CD4-positive, alpha-beta memory T cell (primary cell): ENCODE measurements at regions not wholly inside any gene's neighbourhood (a gene's known extent, or its start where the extent isn't known, plus 50 kb on each side); places are given as distances from the start of the nearest gene placed in this dataset.
A peak's percentile ranks its signal among the peaks of the same experiment; 100 is the strongest.

Experiments
- CTCF ChIA-PET: fragments of 350-600 bp; sonication (Branson Sonifier 250); formaldehyde crosslinking; loops from one replicate; lab custom pipeline; 2021; ENCODE audit warnings: inconsistent platforms; ENCODE audit not compliant: partially characterized antibody; lab: Charles Lee
- POLR2A ChIA-PET: fragments of 350-600 bp; sonication (Branson Sonifier 250); formaldehyde crosslinking; loops from one replicate; lab custom pipeline; 2021; ENCODE audit not compliant: partially characterized antibody; lab: Charles Lee
- DNase-seq, 5 donors: peaks; one replicate each; pipeline versions ENCODE4 v3.0.0 to v3.0.0-alpha.2; 2020 to 2022; ENCODE audit warnings: mixed read lengths in 1 of 5
- H3K27ac ChIP-seq: one replicate; pipeline ENCODE4 v1.7.0; 2013; ENCODE audit warnings: low read depth, low read length
- H3K27me3 ChIP-seq: 2 replicates; pipeline ENCODE4 v1.7.0; 2013; ENCODE audit warnings: mild to moderate bottlenecking, low read length, moderate library complexity; ENCODE audit not compliant: insufficient read depth
- H3K36me3 ChIP-seq: 2 replicates; pipeline ENCODE4 v1.7.0; 2013; ENCODE audit warnings: mild to moderate bottlenecking, low read length, moderate library complexity; ENCODE audit not compliant: insufficient read depth
- H3K4me1 ChIP-seq: 2 replicates; pipeline ENCODE4 v1.7.0; 2013; ENCODE audit warnings: mild to moderate bottlenecking, low read length, moderate library complexity; ENCODE audit not compliant: insufficient read depth
- H3K4me3 ChIP-seq, 2 donors: one replicate each; pipeline ENCODE4 v1.7.0; 2013; ENCODE audit warnings: low read length in 2 of 2, mild to moderate bottlenecking in 1 of 2
- H3K9me3 ChIP-seq, 2 donors: one replicate each; pipeline ENCODE4 v1.7.0; 2013; ENCODE audit warnings: low read length in 2 of 2, control low read depth in 1 of 2; ENCODE audit not compliant: control insufficient read depth in 1 of 2
- H3K27ac Mint-ChIP-seq, 7 donors: one replicate each; pipeline ENCODE4 v1.8.0; 2020 to 2021; ENCODE audit warnings: mixed read lengths in 7 of 7, mild to moderate bottlenecking in 6 of 7, inconsistent platforms in 3 of 7, moderate library complexity in 3 of 7
- H3K27me3 Mint-ChIP-seq, 2 donors: one replicate each; pipeline ENCODE4 v1.8.0; 2020 to 2021; ENCODE audit warnings: mixed read lengths in 2 of 2
- H3K36me3 Mint-ChIP-seq, 2 donors: one replicate each; pipeline ENCODE4 v1.8.0; 2020 to 2021; ENCODE audit warnings: mixed read lengths in 2 of 2, inconsistent platforms in 1 of 2, mild to moderate bottlenecking in 1 of 2
- H3K4me1 Mint-ChIP-seq, 4 donors: one replicate each; pipeline ENCODE4 v1.8.0; 2020 to 2021; ENCODE audit warnings: mixed read lengths in 4 of 4, mild to moderate bottlenecking in 1 of 4
- H3K4me3 Mint-ChIP-seq, 8 donors: one replicate each; pipeline ENCODE4 v1.8.0; 2020 to 2021; ENCODE audit warnings: mixed read lengths in 8 of 8, mild to moderate bottlenecking in 7 of 8, moderate library complexity in 6 of 8, inconsistent platforms in 3 of 8
- H3K9me3 Mint-ChIP-seq, 8 donors: one replicate each; pipeline ENCODE4 v1.8.0; 2020 to 2021; ENCODE audit warnings: mixed read lengths in 8 of 8, mild to moderate bottlenecking in 5 of 8, inconsistent platforms in 3 of 8, moderate library complexity in 1 of 8
- intact Hi-C: fragments of 100-400 bp; cut with micrococcal nuclease; formaldehyde crosslinking; loops from one replicate; pipeline ENCODE4 v1.15.1; 2023

DNA sequence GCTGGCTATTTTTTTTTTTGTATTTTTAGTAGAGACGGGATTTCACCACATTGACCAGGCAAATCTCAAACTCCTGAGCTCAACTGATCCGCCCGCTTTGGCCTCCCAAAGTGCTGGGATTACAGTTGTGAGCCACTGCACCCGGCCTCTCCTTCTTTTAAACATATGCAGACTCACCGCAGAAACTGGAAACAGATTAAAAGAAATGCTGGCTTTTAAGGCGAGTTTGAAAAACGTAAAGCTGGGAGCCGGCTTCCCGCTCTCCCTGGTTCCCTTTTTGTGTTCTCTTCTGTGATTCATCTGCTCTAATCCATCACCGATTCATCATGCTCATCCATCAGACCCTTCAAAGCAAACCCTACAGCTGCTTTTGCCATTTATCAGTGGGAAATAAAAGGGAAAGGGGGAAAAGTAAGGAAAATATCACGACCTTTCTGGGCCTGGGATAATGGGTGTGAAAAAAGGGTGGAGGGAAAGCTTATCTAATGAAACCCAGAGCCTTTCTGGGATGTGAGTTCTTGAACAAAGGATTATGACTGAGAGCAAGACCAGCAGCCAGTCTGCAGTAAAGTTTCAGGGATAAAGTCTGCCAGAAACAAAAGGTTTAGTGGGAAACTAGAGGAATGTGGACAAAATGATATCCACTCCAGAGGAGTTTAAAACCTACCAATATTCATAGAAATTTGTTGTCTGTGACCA lies 92.3 kb upstream of the LRIG1 start:
- intact Hi-C loops, result no loop called here
- POLR2A ChIA-PET, result no interaction called here

DNA sequence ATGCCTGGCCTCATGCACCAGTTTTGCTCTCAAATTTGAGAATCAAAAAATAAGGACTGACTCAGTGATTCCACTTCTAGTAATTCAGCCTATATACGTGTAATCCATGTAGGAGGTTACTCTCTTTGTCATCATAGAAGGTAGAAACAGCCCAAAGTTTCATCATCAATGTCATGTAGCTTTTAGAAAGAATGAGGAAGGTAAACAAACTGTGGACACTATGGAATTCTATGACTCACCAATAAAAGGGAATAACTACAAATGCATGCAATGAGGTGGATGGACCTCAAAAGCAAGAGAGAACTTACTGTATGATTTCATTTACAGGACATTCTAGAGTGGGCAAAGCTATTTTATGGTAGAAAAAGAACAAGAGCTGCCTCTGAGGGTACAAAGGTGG lies 93.2 kb upstream of the LRIG1 start:
- H3K27me3 ChIP-seq, result no peaks in the 10 kb centered on the region
- POLR2A ChIA-PET, result no interaction called here
- CTCF ChIA-PET, result interaction anchor here (1.8 kb wide), 1 partner anchor 12 kb away, joined by 4 read pairs; no protein-coding TSS in a partner anchor
- Mint-ChIP-seq H3K27ac (no peak overlapping the region), H3K36me3 (no peaks in the 10 kb centered on the region), H3K4me3 (no peak overlapping the region), H3K9me3 (peaks cover 0 to 1% (median 0%) of the 10 kb centered on the region in 8 donors), H3K4me1 (peaks cover 0 to 5% (median 0%) of the 10 kb centered on the region in 4 donors), H3K27me3 (peaks cover 4 to 7% of the 10 kb centered on the region in 2 donors)
- no peak overlapping the region for H3K4me3 ChIP-seq
- H3K9me3 ChIP-seq, result no peaks in the 10 kb centered on the region
- no peaks in the 10 kb centered on the region for H3K4me1 ChIP-seq
- H3K36me3 ChIP-seq, result no peaks in the 10 kb centered on the region
- no peak overlapping the region for H3K27ac ChIP-seq
- intact Hi-C loops, result no loop called here
- no peak for DNase-seq

More for the DNA sequence above, 92.3 kb upstream of the LRIG1 start:
- Mint-ChIP-seq H3K4me1 (peaks cover 0 to 5% (median 0%) of the 10 kb centered on the region in 4 donors), H3K36me3 (no peaks in the 10 kb centered on the region), H3K27me3 (peaks cover 6 to 7% of the 10 kb centered on the region in 2 donors), H3K9me3 (peaks cover 0 to 1% (median 0%) of the 10 kb centered on the region in 8 donors), H3K4me3 (no peak overlapping the region), H3K27ac (no peak overlapping the region)
- Histone ChIP-seq H3K36me3 (no peaks in the 10 kb centered on the region), H3K4me3 (no peak overlapping the region), H3K4me1 (no peaks in the 10 kb centered on the region), H3K27ac (no peak overlapping the region), H3K9me3 (no peaks in the 10 kb centered on the region), H3K27me3 (no peaks in the 10 kb centered on the region)
- CTCF ChIA-PET, result interaction anchor here (0.6 to 1.8 kb wide), 2 partner anchors 11 to 25 kb away, joined by 3 to 4 read pairs; no protein-coding TSS in a partner anchor
- DNase-seq, result no peak

DNA sequence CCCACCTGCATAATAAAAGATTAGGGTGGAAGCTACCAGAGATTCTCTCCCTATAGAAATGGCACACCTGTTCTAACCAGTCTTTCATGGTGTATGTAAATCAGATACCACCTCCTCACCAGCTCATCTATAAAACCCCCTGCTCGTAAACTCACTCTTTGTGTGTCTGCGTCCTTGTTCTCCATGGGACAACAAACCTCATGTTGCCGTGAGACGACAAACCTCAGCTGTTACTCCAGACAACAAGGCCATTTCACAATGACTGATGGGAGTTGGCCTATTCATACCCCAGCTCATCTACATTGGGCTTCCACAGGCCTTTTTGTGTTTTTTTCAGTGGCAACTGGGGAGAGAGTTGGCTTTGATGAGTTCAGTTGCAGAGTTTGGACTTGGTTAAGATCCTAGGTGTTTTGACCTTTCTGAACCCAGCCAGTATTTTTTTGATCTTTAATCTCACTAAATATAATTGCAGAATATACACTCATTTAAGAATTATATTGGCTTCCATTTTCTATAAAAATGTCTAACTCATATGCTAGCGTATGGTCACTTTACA lies 96.6 kb upstream of the LRIG1 start:
- Mint-ChIP-seq H3K4me1 (peaks cover 2 to 9% (median 4%) of the 10 kb centered on the region in 4 donors), H3K27me3 (peaks cover 3 to 7% of the 10 kb centered on the region in 2 donors), H3K9me3 (no peaks in the 10 kb centered on the region), H3K4me3 (no peak overlapping the region), H3K36me3 (no peaks in the 10 kb centered on the region), H3K27ac (no peak overlapping the region)
- H3K4me3 ChIP-seq, result no peak overlapping the region
- POLR2A ChIA-PET, result no interaction called here
- no peak overlapping the region for H3K27ac ChIP-seq
- no peaks in the 10 kb centered on the region for H3K9me3 ChIP-seq
- DNase-seq, result no peak
- intact Hi-C loops, result no loop called here
- H3K36me3 ChIP-seq, result no peaks in the 10 kb centered on the region
- H3K4me1 ChIP-seq, result peaks cover 2% of the 10 kb centered on the region
- CTCF ChIA-PET, result no interaction called here
- H3K27me3 ChIP-seq, result no peaks in the 10 kb centered on the region

GRCh38 chr3:66598168-66598567 lies 97.3 kb upstream of the LRIG1 start:
- Mint-ChIP-seq H3K4me3 (no peak overlapping the region), H3K9me3 (no peaks in the 10 kb centered on the region), H3K27me3 (peaks cover 3 to 5% of the 10 kb centered on the region in 2 donors), H3K27ac (no peak overlapping the region), H3K4me1 (peaks cover 8 to 16% (median 11%) of the 10 kb centered on the region in 4 donors), H3K36me3 (no peaks in the 10 kb centered on the region)
- Histone ChIP-seq H3K27ac (no peak overlapping the region), H3K36me3 (no peaks in the 10 kb centered on the region), H3K4me3 (no peak overlapping the region), H3K9me3 (no peaks in the 10 kb centered on the region), H3K27me3 (no peaks in the 10 kb centered on the region), H3K4me1 (peaks cover 10% of the 10 kb centered on the region)
- ChIA-PET POLR2A (no interaction called here), CTCF (no interaction called here)
- DNase-seq, result no peak
- intact Hi-C loops, result no loop called here

- H3K4me3 Mint-ChIP-seq, result peak overlapping the region in 1 of 8 donors; percentile 16
Measured at GRCh38 chr3:66602237-66602636, 101.4 kb upstream of the LRIG1 start.

DNA sequence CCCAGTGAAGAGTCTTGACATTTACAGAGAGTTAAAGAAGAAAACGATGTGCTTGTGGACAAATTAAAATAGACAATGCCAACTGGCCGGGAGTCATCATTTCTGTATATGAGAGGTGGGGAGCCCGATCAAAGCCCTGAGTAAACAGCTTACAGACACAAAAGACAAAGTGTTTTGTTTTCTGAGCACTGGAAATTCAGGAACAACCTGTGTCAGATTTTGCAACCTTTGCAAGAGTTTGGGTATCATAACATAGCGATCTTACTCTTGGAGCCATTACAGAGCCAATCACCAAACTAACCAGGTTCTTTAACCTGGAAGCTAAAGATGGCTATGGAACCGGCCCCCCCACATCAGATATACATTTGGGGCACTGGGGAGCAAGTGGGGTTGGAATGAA lies 101.9 kb upstream of the LRIG1 start:
- H3K4me3 ChIP-seq, result no peak overlapping the region
- Mint-ChIP-seq H3K4me3 (peak overlapping the region in 5 of 8 donors; percentile 30 to 79 (median 61)), H3K36me3 (no peaks in the 10 kb centered on the region), H3K4me1 (peaks cover 17 to 29% (median 21%) of the 10 kb centered on the region in 4 donors), H3K9me3 (no peaks in the 10 kb centered on the region), H3K27ac (peak overlapping the region in 1 of 7 donors; percentile 55), H3K27me3 (peaks cover 1 to 3% of the 10 kb centered on the region in 2 donors)
- POLR2A ChIA-PET, result no interaction called here
- CTCF ChIA-PET, result no interaction called here
- H3K27ac ChIP-seq, result no peak overlapping the region
- no peaks in the 10 kb centered on the region for H3K27me3 ChIP-seq
- DNase-seq, result no peak
- H3K36me3 ChIP-seq, result no peaks in the 10 kb centered on the region
- intact Hi-C loops, result no loop called here
- peaks cover 18% of the 10 kb centered on the region for H3K4me1 ChIP-seq
- H3K9me3 ChIP-seq, result no peaks in the 10 kb centered on the region

More at GRCh38 chr3:66602237-66602636, 101.4 kb upstream of the LRIG1 start:
- Histone ChIP-seq H3K4me3 (no peak overlapping the region), H3K36me3 (no peaks in the 10 kb centered on the region), H3K27me3 (no peaks in the 10 kb centered on the region), H3K9me3 (no peaks in the 10 kb centered on the region), H3K4me1 (peaks cover 18% of the 10 kb centered on the region), H3K27ac (no peak overlapping the region)
- DNase-seq, result no peak
- Mint-ChIP-seq H3K9me3 (no peaks in the 10 kb centered on the region), H3K27ac (no peak overlapping the region), H3K4me1 (peaks cover 17 to 29% (median 21%) of the 10 kb centered on the region in 4 donors), H3K27me3 (peaks cover 1 to 3% of the 10 kb centered on the region in 2 donors), H3K36me3 (no peaks in the 10 kb centered on the region)
- CTCF ChIA-PET, result no interaction called here
- POLR2A ChIA-PET, result no interaction called here
- intact Hi-C loops, result no loop called here

- ChIA-PET POLR2A (no interaction called here), CTCF (no interaction called here)
- no peaks in the 10 kb centered on the region for H3K27me3 ChIP-seq
- H3K4me1 ChIP-seq, result peaks cover 18% of the 10 kb centered on the region
- Mint-ChIP-seq H3K36me3 (no peaks in the 10 kb centered on the region), H3K4me1 (peaks cover 17 to 29% (median 21%) of the 10 kb centered on the region in 4 donors), H3K27me3 (peaks cover 1 to 3% of the 10 kb centered on the region in 2 donors), H3K4me3 (peak overlapping the region in 7 of 8 donors; percentile 19 to 79 (median 57)), H3K9me3 (no peaks in the 10 kb centered on the region), H3K27ac (peak overlapping the region in 2 of 7 donors; percentile 25 to 55)
- no peaks in the 10 kb centered on the region for H3K9me3 ChIP-seq
- no peaks in the 10 kb centered on the region for H3K36me3 ChIP-seq
- intact Hi-C loops, result no loop called here
- H3K27ac ChIP-seq, result no peak overlapping the region
- no peak for DNase-seq
- no peak overlapping the region for H3K4me3 ChIP-seq
Measured at GRCh38 chr3:66603151-66603611, 102.4 kb upstream of the LRIG1 start.
